ENCODE measurements at regions not wholly inside any gene's neighbourhood (a gene's known extent, or its start where the extent isn't known, plus 50 kb on each side); places are given as distances from the start of the nearest gene placed in this dataset.
A peak's percentile ranks its signal among the peaks of the same experiment; 100 is the strongest.
"Not testable (repeated sequence)": the region's sequence is repeated elsewhere in the genome, so short reads cannot be mapped to it uniquely, and the experiment has no call there.

DNA sequence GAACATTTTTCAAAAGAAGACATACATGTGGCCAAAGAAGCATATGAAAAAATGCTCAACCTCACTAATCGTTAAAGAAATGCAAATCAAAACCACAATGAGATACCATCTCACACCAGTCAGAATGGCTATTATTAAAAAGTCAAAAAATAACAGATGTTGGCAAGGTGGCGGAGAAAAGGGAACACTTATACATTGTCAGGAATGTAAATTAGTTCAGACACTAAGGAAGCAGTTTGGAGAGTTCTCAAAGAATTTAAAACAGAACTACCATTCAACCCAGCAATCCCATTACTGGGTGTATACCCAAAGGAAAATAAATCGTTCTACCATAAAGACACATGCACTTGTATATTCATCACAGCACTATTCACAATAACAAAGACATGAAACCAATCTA lies 106.9 kb downstream of the APTX start:
- not testable (repeated sequence) for DNase-seq

DNA sequence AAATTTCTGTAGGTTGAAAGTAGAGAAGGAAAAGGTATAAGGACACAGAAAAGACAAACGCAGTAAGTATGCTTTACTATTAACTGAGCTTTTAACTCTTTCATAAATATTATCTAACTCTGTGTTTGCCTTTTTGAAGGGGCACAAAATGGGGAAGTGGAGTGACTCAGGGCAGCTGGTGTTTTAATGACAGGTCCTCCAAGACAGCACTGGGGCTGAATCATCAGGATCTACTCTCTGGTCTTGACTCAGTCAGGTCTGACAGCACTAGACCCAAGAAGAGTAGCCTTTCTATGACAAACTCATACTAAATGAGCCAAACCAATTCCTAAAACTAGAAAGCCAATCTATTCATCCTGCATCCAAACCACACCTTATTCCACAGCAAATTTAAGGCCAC lies 102.2 kb downstream of the APTX start:
- peak; percentile 3 for DNase-seq

DNA sequence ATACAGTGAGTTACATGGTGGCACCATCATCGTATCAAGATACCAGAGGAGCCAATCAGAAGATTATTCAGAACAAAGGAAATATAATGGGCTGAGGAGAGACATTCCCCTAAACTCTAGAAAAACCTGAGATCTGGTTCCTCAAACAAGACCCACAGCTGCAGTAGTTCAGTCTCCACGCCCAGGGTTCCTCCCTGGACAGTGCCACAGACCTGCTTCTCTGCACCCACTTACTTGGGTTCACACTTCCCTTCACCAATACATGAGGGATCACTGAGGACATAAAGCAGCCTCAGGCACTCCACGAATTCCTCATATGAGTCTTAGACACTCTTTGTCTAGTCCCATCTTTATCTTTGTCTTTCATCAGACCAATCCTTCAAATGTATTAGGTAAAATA lies 101.7 kb downstream of the APTX start:
- no peak for DNase-seq

DNA sequence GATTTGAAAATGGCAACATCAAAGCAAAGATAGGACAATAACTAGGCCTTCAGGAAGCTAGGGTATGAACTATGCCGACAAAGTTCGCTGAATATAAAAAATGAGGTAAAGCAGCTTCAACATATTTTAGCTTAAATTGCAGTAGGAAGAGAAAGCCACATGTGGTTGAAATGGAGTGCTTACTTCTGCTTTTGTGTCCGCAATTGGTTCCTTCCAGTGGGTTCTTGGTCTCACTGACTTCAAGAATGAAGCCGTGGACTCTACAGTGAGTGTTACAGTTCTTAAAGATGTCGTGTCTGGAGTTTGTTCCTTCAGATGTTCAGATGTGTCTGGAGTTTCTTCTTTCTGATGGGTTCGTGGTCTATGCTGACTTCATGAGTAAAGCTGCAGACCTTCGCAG lies 95.2 kb downstream of the APTX start:
- DNase-seq = no peak

DNA sequence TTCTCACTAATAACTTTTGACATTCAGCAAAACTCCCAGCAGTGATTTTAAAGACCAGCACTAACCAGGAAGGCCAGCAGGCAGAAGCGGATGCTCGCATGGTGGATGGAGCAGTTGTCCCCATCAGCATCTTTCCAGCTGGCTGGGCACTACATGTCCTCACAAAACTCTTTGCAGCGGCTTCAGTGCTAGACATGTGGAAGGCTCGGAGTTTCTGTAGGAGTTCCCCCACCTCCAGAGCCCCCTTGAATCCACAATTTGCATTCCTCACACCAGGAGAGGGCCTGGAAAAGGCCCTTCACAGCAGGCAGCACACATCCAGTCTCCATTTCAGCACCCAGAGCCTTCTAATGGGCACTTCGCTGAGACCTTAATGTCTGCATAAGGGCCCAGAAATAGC lies 85.6 kb downstream of the APTX start:
- no peak for DNase-seq

DNA sequence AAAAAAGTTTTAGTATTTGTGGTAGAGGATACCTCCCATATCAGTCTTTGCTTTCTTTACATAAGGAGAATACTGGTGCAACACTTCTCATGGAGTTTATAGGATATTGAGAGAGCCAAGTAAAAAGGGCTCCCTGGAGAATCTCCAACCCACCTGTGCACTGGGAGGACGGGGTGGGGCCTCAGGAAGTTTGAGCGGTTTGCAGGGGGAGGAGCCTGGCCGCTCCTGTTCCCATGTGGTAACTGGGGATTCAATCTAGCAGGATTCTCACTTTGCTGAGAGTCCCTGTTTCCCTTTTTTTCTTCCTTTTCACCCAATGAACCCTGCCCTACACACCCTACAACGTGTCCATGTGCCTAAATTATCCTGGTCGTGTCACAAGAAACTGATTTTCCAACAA lies 82.8 kb downstream of the APTX start:
- no peak for DNase-seq

Data from T1000 (cell line).